ENCODE measurements at regions not wholly inside any gene's neighbourhood (a gene's known extent, or its start where the extent isn't known, plus 50 kb on each side); places are given as distances from the start of the nearest gene placed in this dataset.
"Not testable (repeated sequence)": the region's sequence is repeated elsewhere in the genome, so short reads cannot be mapped to it uniquely, and the experiment has no call there.

DNA sequence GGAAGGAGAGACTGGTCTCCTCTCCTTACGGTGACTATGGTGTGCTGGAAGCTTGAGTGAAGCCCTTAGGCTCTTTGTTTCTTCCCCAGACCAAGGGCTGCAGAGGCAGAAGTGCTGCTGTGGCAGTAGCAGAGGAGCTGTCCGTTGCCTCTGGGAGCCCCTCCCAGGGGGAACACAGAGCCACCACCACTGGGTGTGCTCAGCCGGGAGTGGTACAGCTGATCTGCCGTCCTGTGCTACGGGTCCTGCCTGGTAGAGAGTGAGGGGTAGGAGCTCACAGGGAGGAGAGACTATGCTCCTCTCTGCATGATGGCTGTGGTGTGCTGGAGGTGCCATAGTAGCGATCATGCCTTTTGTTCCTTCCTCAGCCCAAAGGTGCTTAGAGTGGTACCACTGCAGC lies 318.7 kb downstream of the DOK5 start:
- FAIRE-seq: no peak

DNA sequence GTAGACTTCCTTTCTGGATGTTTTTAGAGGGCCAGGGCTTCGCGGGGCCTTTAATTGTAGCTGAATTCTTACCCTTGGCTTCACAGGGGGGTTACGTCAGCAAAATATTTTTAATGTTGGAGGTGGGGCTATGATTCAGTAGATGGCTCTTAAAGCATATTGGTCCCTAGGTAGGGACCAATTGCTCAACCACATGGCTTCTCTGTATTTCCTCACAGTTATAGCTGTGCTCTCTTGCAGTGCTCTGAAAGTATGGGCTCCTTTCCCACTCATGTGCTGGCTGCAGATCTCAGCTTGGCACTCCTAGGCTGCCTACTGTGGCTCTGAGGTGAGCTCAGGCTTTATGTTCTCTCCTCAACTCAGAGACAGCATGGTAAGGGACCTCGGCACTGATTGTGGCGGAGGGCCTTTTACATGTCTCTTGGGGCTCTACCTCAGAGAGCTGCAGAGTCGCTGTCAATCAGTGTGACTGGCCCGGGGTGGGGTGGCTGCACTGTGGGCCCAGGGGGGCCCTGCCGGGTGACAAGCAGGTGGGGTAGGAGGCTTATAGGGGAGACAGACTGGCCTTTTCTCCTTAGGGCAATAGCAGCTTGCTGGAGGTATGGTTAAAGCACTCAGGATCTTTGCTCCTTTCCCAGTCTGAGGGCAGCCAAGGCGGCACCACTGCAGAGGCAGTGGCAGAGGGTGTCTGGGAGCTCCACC lies 318.0 kb downstream of the DOK5 start:
- no peak for FAIRE-seq

DNA sequence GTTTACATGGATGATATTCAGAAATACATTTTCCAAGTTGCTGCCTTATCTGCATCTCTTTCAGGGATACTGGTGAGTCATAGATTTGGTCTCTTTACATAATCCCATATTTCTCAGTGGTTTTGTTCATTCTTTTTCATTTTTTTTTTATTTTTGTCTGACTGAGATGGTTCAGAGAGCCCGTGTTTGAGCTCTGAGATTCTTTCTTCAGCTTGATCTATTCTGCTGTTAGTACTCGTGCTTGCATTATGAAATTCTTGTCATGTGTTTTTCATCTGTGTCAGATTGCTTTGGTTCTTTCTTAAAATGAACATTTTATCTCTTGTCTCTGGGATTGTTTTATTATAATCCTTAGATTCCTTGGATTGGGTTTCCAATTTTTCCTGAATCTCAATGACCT lies 317.3 kb downstream of the DOK5 start:
- FAIRE-seq: no peak

DNA sequence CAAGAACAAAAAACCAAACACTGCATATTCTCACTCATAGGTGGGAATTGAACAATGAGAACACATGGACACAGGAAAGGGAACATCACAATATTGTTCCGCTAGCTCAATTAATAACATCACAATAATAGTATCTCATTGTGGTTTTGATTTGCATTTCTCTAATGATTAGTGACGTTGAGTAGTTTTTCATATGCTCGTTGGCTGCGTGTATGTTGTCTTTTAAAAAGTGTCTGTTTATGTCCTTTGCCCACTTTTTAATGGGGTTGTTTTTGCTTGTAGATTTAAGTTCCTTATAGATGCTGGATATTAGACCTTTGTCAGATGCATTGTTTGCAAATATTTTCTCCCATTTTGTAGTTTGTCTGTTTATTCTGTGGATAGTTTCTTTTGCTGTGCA lies 312.9 kb downstream of the DOK5 start:
- not testable (repeated sequence) for FAIRE-seq

DNA sequence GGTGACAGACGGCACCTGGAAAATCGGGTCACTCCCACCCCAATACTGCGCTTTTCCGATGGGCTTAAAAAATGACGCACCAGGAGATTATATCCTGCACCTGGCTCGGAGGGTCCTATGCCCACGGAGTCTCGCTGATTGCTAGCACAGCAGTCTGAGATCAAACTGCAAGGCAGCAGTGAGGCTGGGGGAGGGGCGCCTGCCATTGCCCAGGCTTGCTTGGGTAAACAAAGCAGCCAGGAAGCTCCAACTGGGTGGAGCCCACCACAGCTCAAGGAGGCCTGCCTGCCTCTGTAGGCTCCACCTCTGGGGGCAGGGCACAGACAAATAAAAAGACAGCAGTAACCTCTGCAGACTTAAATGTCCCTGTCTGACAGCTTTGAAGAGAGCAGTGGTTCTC lies 307.4 kb downstream of the DOK5 start:
- FAIRE-seq: not testable (repeated sequence)

DNA sequence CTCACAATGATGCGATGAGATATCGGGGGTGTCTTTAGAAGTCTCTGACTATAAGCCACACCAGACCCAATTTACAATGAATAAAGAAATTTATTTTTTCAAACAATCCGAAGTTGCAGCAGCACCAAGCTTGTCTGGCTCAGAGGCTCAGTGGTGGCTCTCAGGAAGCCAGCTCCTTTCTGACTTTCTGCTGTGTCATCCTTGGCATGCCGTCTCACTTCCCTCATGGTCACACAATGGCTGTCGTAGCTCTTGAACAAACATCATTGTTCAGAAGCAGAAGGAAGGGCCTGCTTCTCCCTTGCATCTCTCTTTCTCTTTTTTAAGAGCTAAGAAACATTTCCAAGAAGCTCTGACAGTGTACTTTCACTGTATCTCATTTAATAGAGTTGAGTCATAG lies 299.0 kb downstream of the DOK5 start:
- no peak for FAIRE-seq

DNA sequence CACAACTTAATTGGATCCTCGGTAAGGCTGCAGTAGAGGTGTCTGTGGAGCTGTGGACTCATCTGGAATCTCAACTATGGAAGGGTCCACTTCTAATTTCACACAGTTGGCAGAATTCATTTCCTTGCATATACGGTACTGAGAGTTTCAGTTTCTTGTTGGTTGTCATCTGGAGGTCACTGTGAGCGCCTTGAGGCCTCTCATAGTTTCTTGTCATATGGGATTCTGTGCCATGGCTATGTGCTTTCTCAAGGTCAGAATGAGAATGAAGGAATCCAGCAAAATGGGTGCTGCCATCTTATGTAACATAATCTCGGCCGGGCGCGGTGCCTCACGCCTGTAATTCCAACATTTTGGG lies 298.2 kb downstream of the DOK5 start:
- FAIRE-seq: no peak

DNA sequence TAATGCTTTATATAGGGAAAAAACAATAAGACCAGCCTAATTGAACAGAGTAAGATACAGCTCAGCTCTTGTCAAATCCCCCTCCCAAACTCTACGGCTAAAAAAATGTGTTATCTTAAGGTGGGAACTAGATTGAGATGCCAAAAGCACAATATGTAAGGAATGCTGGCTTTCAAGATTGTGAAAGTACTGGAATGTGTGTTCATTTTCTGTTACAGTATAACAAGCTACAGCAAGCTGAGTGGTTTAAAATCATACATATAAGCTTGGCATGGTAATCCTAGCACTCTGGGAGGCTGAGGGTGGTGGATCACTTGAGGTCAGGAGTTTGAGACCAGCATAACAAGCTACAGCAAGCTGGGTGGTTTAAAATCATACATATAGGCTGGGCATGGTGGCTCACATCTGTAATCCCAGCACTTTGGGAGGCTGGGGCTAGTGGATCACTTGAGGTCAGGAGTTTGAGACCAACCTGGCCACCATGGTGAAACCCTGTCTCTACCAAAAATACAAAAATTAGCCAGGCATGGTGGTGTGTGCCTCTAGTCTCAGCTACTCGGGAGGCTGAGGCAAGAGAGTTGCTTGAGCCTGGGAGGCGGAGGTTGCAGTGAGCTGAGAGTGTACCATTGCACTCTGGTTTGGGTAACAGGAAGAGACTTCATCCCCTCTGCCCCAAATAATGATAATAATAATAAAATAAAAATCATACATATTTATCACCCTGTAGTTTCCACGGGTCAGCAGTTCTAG lies 297.7 kb downstream of the DOK5 start:
- no peak for FAIRE-seq

DNA sequence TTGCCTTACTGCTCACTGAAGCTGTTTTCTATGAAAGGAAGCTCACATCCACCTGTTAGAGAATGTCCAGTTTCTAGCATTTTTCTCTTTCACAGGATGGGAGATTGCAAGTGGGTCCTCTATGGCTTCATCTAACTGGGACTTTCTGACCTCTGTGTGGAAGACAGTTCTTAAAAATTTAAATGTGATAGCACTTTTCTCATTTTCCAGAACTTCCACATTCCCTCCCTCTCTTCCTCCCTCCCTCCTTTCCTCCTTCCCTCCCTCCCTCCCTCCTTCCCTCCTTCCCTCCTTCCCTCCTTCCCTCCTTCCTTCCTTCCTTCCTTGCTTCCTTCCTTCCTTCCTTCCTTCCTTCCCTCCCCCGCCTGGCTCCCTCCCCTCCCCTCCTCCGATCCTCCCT lies 291.1 kb downstream of the DOK5 start:
- FAIRE-seq: no peak

DNA sequence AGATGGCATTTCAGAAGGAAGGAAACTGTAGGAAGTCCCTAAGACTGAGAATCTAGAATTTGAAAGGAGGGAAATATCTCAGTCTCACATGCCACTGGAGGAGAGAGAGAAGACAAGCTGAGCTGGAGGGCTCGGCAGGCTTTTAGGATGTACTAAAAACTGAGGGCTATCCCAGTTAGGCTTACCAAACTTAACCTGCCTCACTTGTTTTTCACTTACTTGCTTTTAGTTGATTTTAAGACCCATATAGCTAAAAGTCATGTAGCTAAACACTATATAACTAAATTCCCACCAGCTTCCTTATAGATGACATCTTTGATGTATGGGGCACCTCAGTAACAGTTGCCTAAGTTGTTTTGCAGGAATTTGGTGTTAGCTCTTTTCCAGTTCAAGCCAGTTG lies 288.0 kb downstream of the DOK5 start:
- no peak for FAIRE-seq

DNA sequence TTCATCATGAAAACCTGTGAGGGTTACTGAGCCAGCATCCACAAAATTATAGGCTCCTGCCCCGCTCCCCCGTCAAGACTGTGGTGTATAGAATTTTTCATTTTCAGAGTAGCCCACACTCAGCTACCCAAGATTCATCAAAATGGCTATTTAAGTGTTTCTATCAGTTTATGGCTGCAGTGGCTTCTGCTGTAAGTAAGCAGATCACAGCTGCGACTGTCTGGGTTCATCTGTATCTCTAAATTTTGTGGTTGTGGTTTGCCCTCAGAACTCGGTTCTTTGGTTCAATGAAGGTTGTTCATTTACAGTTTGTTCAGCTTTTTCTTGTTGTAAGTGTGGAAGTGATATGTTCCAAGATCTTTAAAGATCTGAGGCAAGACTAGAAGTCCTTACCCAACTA lies 284.2 kb downstream of the DOK5 start:
- no peak for FAIRE-seq

DNA sequence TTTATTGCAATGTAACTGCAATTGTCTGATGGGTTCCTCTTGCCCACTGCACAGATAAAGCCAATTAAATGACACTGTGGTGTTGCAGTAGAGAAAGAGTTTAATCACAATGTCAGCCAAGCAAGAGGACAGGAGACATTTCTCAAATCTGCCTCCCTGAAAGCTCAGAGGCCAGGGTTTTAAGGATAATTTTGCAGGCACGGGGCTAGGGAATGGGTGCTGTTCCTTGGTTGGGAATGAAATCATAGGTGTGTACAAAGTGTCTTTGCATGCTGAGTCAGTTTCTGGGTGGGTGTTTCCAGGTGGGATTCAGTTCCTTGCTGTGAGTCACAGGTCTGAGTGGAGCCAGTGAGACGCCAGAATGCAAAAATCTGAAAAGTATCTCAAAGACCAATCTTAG lies 271.4 kb downstream of the DOK5 start:
- FAIRE-seq: no peak

DNA sequence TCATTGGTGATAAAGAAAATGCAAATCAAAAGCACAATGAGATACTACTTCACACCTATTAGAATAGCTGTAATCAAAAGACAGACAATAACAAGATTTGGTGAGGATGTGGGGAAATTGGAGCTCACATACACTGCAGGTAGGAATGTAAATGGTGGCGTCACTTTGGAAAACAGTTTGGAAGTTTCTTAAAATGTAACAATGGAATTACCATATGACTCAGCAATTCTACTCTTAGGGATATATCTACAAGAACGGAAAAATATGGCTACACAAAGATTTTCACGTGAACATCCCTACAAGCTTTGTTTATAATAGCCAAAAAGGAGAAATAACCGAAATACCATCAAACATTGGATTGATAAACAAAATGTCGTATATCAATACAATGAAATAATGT lies 270.4 kb downstream of the DOK5 start:
- FAIRE-seq: no peak

DNA sequence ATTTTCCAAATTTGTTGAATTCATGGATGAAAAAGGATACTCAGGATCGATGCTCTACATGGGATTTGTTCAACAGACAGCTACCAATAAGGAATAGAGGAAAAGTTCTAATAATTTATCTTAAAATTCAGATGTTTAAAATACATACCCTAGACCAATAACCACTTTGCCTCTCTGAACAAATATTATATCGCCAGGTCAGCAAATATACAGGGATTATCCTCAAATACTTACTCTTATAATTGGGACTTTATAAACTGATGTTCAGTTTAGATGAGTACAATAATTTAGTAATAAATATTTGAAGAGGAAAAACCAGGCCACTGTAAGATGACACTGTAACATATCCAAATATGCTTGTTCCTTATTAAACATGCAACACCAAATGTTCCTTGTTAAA lies 268.7 kb downstream of the DOK5 start:
- no peak for FAIRE-seq

DNA sequence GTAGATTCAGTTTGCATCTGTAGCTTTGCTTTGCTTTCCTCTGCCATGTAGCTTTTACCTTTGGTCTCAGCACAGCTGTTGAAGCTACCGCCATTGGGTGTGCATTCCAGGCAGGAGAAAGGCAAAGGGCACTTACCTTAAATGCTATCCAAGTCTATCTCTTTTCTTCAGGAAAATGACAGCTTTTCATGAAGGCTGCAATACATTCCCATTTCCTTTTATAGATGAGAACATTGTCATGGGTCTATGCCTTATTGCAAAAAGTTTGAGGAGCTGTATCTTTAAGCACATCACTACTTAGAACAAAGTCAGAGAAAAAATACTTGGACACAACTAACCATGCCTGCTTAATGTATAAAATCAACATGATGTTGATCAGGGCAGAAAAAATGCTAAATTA lies 266.8 kb downstream of the DOK5 start:
- FAIRE-seq: no peak

DNA sequence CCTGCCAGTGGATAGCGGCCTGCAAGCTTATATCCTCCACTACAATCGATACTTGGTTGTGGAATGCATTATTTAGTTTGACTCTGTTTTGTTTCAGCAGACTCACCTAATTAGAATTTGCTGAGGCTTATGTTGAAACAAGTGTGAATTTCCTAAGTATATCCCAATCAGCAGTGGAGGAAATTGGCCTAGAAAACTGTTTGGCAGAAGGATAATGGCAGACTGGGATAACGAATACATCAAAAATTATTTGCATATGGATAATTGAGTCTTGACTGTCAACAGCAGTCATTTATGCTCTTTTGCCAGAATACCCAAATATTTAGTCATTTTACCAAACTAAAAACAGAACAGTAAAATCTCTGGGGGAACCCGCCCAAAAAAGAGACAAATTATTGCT lies 261.0 kb downstream of the DOK5 start:
- FAIRE-seq: no peak

DNA sequence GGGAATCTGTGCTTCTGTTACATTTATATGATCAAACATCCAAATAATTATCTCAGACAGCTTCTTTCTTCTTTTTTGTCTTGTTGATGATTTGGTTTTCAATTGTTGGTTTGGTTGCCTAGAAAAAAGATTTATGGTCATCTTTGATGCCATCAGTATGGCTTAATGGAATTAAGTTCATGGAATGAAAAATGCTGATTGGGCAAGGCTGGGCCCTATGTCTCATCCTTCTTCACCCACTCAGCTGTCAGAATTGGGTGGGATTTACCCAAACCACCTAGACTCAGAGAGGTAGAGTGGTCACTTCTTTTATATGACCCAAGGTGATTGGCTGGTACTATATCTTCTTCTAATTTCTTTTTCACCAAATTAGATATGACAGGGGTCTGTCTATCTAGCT lies 258.3 kb downstream of the DOK5 start:
- no peak for FAIRE-seq

DNA sequence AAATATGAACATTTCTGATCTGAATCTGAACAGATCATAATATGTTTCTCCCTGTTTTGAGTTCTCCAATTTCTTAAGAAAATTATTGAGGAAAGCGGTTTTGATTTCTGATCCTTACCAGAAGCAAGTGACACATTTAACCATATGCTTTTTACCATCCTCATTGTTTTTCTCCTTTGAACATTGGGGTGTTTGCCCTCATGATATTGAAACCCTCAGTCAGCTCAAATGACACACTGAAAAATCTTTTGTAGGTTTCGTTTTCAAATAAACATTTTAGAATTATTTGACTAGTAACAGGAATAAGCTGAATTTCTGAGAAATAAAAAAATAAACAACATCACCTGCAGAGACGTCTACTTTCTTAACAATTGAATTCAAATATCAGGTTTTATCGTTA lies 252.1 kb downstream of the DOK5 start:
- no peak for FAIRE-seq

DNA sequence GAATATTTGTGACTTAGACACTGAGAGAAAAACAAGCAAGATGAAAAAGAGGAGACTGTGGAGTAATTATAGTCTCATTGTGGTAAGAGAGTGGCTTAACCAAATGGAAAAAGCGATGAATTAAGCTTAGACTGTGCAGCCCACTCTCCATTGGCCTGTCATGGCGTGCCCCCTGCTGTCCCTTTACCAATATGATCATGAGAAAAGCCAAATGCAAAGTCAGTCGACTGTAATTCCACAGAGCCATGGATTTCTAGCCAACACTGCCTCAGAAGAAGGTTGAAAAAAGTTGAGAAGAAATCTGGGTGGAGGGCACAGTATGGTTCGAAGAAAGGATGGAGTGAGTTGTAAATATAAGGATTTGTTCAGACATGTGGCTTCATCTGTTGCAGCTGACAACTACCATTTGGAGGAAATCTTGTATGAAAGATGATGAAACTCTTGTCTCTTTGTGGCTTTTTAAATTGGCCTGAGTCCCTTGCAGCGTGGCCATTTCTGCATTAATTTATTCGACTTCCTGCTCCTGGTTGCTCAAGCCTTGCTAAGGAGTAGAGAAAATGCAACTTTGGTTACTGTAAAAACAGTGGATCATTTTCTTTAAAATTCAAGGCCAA lies 251.4 kb downstream of the DOK5 start:
- no peak for FAIRE-seq

DNA sequence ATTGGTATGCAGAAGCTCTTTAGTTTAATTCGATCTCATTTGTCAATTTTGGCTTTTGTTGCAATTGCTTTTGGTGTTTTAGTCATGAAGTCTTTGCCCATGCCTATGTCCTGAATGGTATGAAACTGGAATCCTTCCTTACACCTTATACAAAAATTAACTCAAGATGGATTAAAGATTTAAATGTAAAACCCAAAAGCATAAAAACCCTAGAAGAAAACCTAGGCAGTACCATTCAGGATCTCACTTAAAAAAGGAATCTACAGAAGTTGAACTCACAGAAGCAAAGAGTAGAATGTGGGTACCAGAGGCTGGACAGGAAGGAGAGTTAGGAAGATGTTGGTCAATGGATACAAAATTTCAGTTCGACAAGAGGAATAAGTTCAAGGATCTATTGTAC lies 249.9 kb downstream of the DOK5 start:
- not testable (repeated sequence) for FAIRE-seq

DNA sequence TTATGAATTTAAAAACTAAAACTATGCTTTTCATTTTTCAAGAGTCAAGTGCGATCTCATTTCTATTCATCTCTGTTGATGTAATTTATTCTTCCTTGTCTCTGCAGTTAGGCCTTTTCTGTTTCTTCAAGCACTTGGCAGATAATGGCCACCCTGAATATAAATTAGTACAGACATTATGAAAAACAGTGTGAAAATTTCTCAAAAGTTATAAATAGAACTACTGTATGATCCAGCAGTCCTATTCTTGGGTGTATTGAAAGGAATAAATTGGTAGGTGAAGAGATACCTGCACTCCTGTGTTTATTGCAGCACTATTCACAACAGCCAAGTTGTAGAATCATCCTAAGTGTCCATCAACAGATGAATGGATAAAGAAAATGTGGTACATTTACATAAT lies 248.3 kb downstream of the DOK5 start:
- FAIRE-seq: no peak

DNA sequence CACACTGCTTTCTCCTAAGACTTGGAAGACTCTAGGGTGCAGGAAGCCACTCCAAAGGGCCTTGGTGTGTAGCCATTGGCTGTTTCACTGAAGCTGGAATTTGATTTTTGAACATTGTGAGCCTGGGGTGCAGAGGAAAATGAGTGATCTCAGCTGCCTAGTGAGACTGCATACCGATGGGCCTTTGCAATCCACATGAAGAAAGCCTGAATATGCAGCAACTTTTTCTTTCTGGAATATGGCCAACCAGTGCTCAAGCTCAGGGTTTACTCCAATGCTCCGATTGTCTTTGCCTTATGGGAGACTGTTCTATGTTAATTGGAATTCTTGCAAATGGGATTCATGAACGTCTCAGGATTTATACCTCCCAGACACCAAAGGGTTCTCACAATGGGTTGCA lies 242.6 kb downstream of the DOK5 start:
- no peak for FAIRE-seq

DNA sequence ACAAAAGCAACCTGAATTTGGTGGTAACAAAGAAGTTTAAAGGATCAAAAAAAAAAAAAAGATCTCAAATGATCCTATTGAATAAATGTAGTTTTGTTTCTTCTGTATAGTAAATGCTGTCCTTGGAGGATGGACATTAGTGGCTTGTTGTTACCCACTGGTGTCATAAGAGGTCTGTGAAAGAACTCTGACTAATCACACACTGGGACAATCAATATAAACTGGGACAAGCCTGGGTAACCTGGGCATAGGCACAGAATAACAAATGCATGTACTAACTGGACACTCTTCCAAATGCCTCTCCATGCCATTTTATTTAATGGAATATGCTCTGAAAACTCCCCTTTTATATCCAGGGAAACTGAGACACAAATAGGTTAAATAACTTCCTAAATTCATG lies 241.4 kb downstream of the DOK5 start:
- FAIRE-seq: no peak

DNA sequence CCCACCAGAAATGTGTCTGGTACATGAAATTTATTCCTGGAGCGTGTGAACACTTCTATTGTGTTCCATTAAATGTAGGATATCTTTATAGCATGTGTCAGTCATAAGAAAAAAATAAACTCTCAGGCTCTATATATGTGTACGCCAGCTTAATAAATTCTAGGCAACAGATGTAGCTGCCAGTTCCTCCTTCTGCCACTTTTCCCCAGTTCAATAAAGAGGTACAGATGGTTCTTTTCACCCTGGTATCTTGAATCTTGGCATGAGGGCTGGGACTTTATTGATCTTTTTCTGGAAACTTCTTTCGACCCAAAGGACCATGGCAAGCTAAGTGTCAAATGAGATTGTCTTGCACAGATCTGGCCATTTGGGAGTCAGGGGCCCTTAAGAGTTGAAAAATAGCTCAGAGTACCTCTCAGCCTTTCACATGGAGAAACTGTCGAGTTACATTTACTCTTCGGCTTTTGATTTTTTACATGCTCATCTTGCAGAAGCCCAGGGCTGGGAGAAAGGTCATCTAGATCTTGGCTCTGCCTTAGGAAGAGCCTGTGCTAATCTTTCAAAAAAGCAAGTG lies 240.9 kb downstream of the DOK5 start:
- FAIRE-seq: no peak
